Neural crest cell (in vitro differentiated cells): ENCODE measurements at regions not wholly inside any gene's neighbourhood (a gene's known extent, or its start where the extent isn't known, plus 50 kb on each side); places are given as distances from the start of the nearest gene placed in this dataset.

Source experiments
- DNase-seq: peaks from one replicate; pipeline ENCODE4 v3.0.0; 2021; ENCODE audit warnings: low read depth, mixed read lengths, low spot score
- H3K27ac Mint-ChIP-seq: one replicate; pipeline ENCODE4 v1.8.0; 2021; ENCODE audit warnings: mild to moderate bottlenecking, mixed read lengths; ENCODE audit not compliant: unreplicated experiment
- H3K27me3 Mint-ChIP-seq: 2 replicates; pipeline ENCODE4 v1.8.0; 2021; ENCODE audit warnings: low read depth, mild to moderate bottlenecking, mixed read lengths
- H3K36me3 Mint-ChIP-seq: 2 replicates; pipeline ENCODE4 v1.8.0; 2021; ENCODE audit warnings: low read depth, mild to moderate bottlenecking, mixed read lengths
- H3K4me1 Mint-ChIP-seq: 2 replicates; pipeline ENCODE4 v1.8.0; 2021; ENCODE audit warnings: mixed read lengths
- H3K4me3 Mint-ChIP-seq: one replicate; pipeline ENCODE4 v1.8.0; 2021; ENCODE audit warnings: mild to moderate bottlenecking, mixed read lengths
- H3K9me3 Mint-ChIP-seq: 2 replicates; pipeline ENCODE4 v1.8.0; 2021; ENCODE audit warnings: mixed read lengths
- CTCF ChIP-seq: fragments of 200-600 bp; sonication (generic); conservative IDR thresholded peaks from 2 replicates; pipeline ENCODE4 v1.5.0; 2021; ENCODE audit warnings: antibody characterized with exemption, mild to moderate bottlenecking

GRCh38 chr2:42980764-42981416 is 188.5 kb upstream of the HAAO start:
- H3K9me3 Mint-ChIP-seq = no peaks in the 10 kb centered on the region
- no peak for TF ChIP-seq CTCF
- no peaks in the 10 kb centered on the region for H3K36me3 Mint-ChIP-seq
- DNase-seq = no peak
- peaks cover 18% of the 10 kb centered on the region for H3K4me1 Mint-ChIP-seq
- no peak overlapping the region for H3K27ac Mint-ChIP-seq
- no peaks in the 10 kb centered on the region for H3K27me3 Mint-ChIP-seq
- no peak overlapping the region for H3K4me3 Mint-ChIP-seq

GRCh38 chr2:42979870-42980763 is 187.7 kb upstream of the HAAO start:
- DNase-seq = no peak
- Mint-ChIP-seq H3K27me3 (no peaks in the 10 kb centered on the region), H3K4me3 (no peak overlapping the region), H3K36me3 (no peaks in the 10 kb centered on the region), H3K4me1 (peaks cover 23% of the 10 kb centered on the region), H3K9me3 (no peaks in the 10 kb centered on the region), H3K27ac (no peak overlapping the region)
- TF ChIP-seq CTCF = no peak

GRCh38 chr2:42979416-42979869 is 187.1 kb upstream of the HAAO start:
- no peak overlapping the region for H3K4me3 Mint-ChIP-seq

GRCh38 chr2:42978887-42979415 is 186.6 kb upstream of the HAAO start:
- H3K27me3 Mint-ChIP-seq = no peaks in the 10 kb centered on the region
- TF ChIP-seq CTCF = no peak
- peaks cover 31% of the 10 kb centered on the region for H3K4me1 Mint-ChIP-seq
- DNase-seq = no peak
- H3K27ac Mint-ChIP-seq = no peak overlapping the region
- H3K4me3 Mint-ChIP-seq = no peak overlapping the region
- H3K9me3 Mint-ChIP-seq = no peaks in the 10 kb centered on the region
- H3K36me3 Mint-ChIP-seq = no peaks in the 10 kb centered on the region

More at GRCh38 chr2:42979416-42979869, 187.1 kb upstream of the HAAO start:
- Mint-ChIP-seq H3K27ac (no peak overlapping the region), H3K9me3 (no peaks in the 10 kb centered on the region), H3K36me3 (no peaks in the 10 kb centered on the region), H3K27me3 (no peaks in the 10 kb centered on the region), H3K4me1 (peaks cover 26% of the 10 kb centered on the region)
- DNase-seq = no peak
- TF ChIP-seq CTCF = no peak

GRCh38 chr2:42978175-42978886 is 185.9 kb upstream of the HAAO start:
- H3K27ac Mint-ChIP-seq = no peak overlapping the region
- peaks cover 35% of the 10 kb centered on the region for H3K4me1 Mint-ChIP-seq
- TF ChIP-seq CTCF = no peak
- no peaks in the 10 kb centered on the region for H3K9me3 Mint-ChIP-seq
- no peaks in the 10 kb centered on the region for H3K27me3 Mint-ChIP-seq
- no peak overlapping the region for H3K4me3 Mint-ChIP-seq
- DNase-seq = no peak
- H3K36me3 Mint-ChIP-seq = no peaks in the 10 kb centered on the region
